K562 (cell line): ENCODE measurements at regions not wholly inside any gene's neighbourhood (a gene's known extent, or its start where the extent isn't known, plus 50 kb on each side); places are given as distances from the start of the nearest gene placed in this dataset.

Experiments
- AFF4 ChIP-seq: sonication (generic); formaldehyde crosslinking; IDR thresholded peaks from 2 replicates; pipeline ENCODE4 v1.8.0; 2023; ENCODE audit warnings: mild to moderate bottlenecking, missing genetic modification reagents
- ARNT ChIP-seq, 2 experiments: fragments of 450-650 bp; IDR thresholded peaks; 2 replicates each; pipeline ENCODE4 v1.6.1; 2016; ENCODE audit warnings: mild to moderate bottlenecking in 1 of 2
- BDP1 ChIP-seq: IDR thresholded peaks from 3 replicates; pipeline ENCODE4 v1.6.1; 2011; ENCODE audit not compliant: insufficient read length, insufficient read depth
- CEBPG ChIP-seq, 3 experiments: fragments of 200-800 bp in 1 of 3; sonication (Bioruptor generic) in 1 of 3; sonication (generic) in 1 of 3; formaldehyde crosslinking in 1 of 3; IDR thresholded peaks in 2 of 3; conservative IDR thresholded peaks in 1 of 3; 2 replicates each; pipeline versions ENCODE4 v1.6.1 to v1.8.0; 2016 to 2022; ENCODE audit warnings: missing compliant biosample characterization in 2 of 3, missing genetic modification characterization in 2 of 3, mild to moderate bottlenecking in 1 of 3, missing genetic modification reagents in 1 of 3
- NR3C1 ChIP-seq: sonication (generic); formaldehyde crosslinking; IDR thresholded peaks from 2 replicates; pipeline ENCODE4 v1.8.1; 2022; ENCODE audit warnings: missing genetic modification reagents
- PHF20 ChIP-seq: fragments of 450-650 bp; IDR thresholded peaks from 2 replicates; pipeline ENCODE4 v1.6.1; 2018; ENCODE audit not compliant: partially characterized antibody
- POLR2B ChIP-seq: fragments of 450-650 bp; IDR thresholded peaks from 2 replicates; pipeline ENCODE4 v1.6.1; 2018; ENCODE audit warnings: low read depth; ENCODE audit not compliant: partially characterized antibody
- SIRT6 ChIP-seq: IDR thresholded peaks from one replicate; pipeline ENCODE4 v1.6.1; 2012; ENCODE audit warnings: low read depth, mild to moderate bottlenecking, control low read depth, inconsistent platforms, low read length, moderate library complexity
- TAF15 ChIP-seq: fragments of 200-400 bp; formaldehyde crosslinking; IDR thresholded peaks from 2 replicates; pipeline ENCODE4 v1.6.1; 2017; ENCODE audit warnings: mild to moderate bottlenecking, low read depth, low read length, moderate library complexity
- TARDBP ChIP-seq: fragments of 450-650 bp; IDR thresholded peaks from 2 replicates; pipeline ENCODE4 v1.6.1; 2016
- XRCC4 ChIP-seq: IDR thresholded peaks from one replicate; pipeline ENCODE4 v1.6.1; 2011; ENCODE audit not compliant: insufficient read depth, insufficient read length; ENCODE audit errors: extremely low read depth
- ZBTB1 ChIP-seq: sonication (generic); formaldehyde crosslinking; IDR thresholded peaks from 2 replicates; pipeline ENCODE4 v1.8.1; 2023; ENCODE audit warnings: missing genetic modification reagents, low read depth, mild to moderate bottlenecking, borderline replicate concordance
- ZBTB34 ChIP-seq: fragments of 250-450 bp; sonication (Bioruptor Pico); IDR thresholded peaks from 2 replicates; pipeline ENCODE4 v1.8.0; 2021; ENCODE audit warnings: mild to moderate bottlenecking, moderate library complexity
- ZNF12 ChIP-seq: sonication (generic); formaldehyde crosslinking; IDR thresholded peaks from 2 replicates; pipeline ENCODE4 v1.4.0; 2020; ENCODE audit warnings: mild to moderate bottlenecking, missing genetic modification reagents
- ZNF407 ChIP-seq: fragments of 450-650 bp; IDR thresholded peaks from 2 replicates; pipeline ENCODE4 v1.6.1; 2016; ENCODE audit warnings: low read depth
- ZNF77 ChIP-seq: fragments of 250-450 bp; sonication (Bioruptor Pico); IDR thresholded peaks from 2 replicates; pipeline ENCODE4 v1.5.0; 2020

- TF ChIP-seq AFF4 = no peak
- TF ChIP-seq ZNF12 (CRISPR knock-in tag) = no peak
- no peak for TF ChIP-seq BDP1
- TF ChIP-seq TAF15 = no peak
- no peak for TF ChIP-seq CEBPG (CRISPR knock-in tag; IDR thresholded peaks at IDR 0.05)
- TF ChIP-seq CEBPG (tag; conservative IDR thresholded peaks at IDR 0.05 in 1 of 2, IDR thresholded peaks at IDR 0.05 in 1 of 2) = peak in 1 of 2 experiments; percentile 70; a peak in 2 of 4 replicates
- TF ChIP-seq ZNF407 = no peak
- TF ChIP-seq NR3C1 = no peak
- no peak for TF ChIP-seq XRCC4
- peak; percentile 98 for TF ChIP-seq ARNT (IDR thresholded peaks at IDR 0.05)
- TF ChIP-seq PHF20 = no peak
- TF ChIP-seq ZBTB1 (CRISPR knock-in tag) = no peak
- TF ChIP-seq SIRT6 = no peak
- TF ChIP-seq TARDBP = peak; percentile 91; the same call in 1 of the 2 replicates
- no peak for TF ChIP-seq ZBTB34 (CRISPR knock-in tag)
- TF ChIP-seq POLR2B = no peak
- TF ChIP-seq ZNF77 (CRISPR knock-in tag) = no peak
Observed at GRCh38 chr9:101840694-101841188, 102.3 kb upstream of the GRIN3A start (continued).
